SK-MEL-5 (cell line): ENCODE measurements at regions not wholly inside any gene's neighbourhood (a gene's known extent, or its start where the extent isn't known, plus 50 kb on each side); places are given as distances from the start of the nearest gene placed in this dataset.
"Not testable (repeated sequence)": the region's sequence is repeated elsewhere in the genome, so short reads cannot be mapped to it uniquely, and the experiment has no call there.

Source experiments
- DNase-seq: peaks from one replicate; pipeline ENCODE4 v3.0.0-alpha.2; 2016; ENCODE audit warnings: low read depth, low spot score
- in situ Hi-C: cut with HindIII; loops from 2 replicates; pipeline ENCODE4 v1.10.0; 2016; ENCODE audit warnings: low sequenced_read_pairs, high pct_unique_total_duplicates, low pct_unique_long_range_greater_than_20kb

DNA sequence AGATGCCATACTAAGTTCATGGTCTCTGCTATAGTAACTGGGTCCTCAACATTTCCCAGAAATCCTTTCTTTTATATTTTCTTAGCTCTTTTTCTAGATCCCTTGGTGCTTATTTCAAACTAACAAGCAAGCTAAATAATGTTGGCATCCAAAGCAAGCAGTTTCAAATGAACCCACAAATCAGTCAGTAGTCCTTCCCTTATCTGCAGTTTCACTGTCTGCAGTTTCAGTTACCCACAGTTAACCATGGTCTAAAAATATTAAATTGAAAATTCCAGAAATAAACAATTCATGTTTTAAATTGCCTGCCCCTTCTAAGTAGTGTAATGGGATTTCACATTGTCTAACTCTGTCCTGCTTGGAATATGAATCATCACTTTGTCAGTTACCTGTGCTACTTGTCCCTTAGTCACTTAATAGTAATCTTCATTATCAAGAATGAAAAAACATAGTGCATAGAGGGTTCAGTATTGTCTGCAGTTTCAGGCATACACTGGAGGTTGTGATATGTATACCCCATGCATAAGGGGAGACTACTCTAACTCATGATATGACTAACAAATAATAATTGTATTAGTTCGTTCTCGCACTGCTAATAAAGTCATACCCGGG is 633.7 kb downstream of the MECOM start:
- in situ Hi-C loops = no loop called here
- no peak for DNase-seq

- no peak for DNase-seq
- in situ Hi-C loops = no loop called here
Measured at GRCh38 chr3:169028716-169029115, 634.8 kb downstream of the MECOM start.

DNA sequence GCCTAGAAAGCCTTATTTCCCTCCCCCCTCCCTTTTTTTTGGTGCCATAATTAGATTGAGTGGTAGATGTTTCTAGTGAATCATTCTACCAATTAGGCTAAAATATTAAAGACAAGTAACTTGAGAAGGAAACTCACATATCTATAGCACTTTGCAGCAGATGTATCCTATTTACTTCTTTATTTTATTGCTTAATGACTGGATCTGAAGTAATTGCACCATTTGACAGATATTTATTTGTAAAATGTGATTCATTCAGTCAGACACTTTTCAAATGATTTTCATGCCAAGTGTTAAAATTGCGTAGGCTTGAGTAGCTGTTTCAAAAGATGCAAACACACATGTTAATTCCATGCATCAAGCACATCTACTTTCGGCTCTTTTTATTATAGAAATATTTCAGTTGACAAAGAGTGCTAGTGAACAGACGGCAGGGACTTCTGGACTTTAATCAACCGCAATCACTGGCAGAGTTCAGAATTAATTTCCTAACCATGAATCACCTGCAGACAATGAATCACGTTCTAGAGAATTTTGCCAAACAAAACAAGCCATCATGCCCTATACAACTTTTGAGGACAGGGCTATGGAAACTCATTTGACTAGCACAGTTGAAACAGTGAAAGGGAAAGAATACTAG is 636.8 kb downstream of the MECOM start:
- DNase-seq = no peak
- in situ Hi-C loops = no loop called here

- DNase-seq = no peak
- in situ Hi-C loops = no loop called here
Measured at GRCh38 chr3:169022457-169022856, 641.1 kb downstream of the MECOM start.

GRCh38 chr3:169020371-169020770 is 643.1 kb downstream of the MECOM start:
- in situ Hi-C loops = no loop called here
- DNase-seq = no peak

- in situ Hi-C loops = no loop called here
- DNase-seq = no peak
Measured at GRCh38 chr3:169009453-169009852, 654.1 kb downstream of the MECOM start.

DNA sequence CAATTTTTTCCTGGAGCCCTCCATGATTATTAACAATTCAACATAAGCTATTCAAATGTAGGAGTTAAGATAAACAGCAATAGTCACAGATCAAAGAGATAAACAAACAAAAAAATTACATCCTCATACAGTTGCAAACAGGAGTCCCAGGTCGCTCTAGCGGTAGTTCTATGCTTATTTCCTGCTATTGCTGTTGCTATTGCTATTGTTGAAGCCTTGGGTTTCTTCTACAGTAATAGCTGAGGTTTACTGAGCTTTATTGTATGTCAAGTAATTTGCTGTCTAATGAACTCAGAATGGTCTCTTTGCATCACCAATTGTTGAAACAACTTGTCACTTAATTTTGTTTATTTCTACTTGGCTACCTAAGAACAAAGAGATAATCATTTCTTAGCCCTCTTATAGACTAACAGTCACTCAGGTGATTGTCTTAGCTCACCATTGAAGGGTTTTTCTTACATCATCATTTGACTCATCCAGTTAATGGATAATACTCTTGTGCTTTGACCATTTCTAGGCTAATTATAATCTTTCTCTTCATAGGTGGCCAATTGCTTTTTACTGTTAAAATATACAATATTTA is 654.6 kb downstream of the MECOM start:
- in situ Hi-C loops = no loop called here
- DNase-seq = no peak

DNA sequence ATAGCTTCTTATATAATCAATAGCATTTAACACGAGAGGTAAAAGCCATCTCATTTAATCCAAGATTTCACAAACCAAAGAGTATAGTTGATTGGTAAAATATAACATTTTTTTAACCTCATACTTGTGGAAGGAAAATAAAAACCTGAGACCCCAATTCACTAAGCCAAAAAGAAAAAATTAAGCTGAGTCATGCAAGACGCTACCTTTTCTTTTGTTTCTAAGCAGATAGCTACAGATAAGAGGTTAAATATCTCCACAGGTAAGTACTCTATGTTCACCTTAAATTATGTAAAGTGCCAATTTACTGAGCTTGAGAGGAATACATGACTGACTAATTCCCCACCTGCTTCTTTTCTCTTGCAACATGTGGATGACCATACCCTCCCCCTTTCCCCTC is 656.4 kb downstream of the MECOM start:
- DNase-seq = no peak
- in situ Hi-C loops = no loop called here

- in situ Hi-C loops = not testable (repeated sequence)
Measured at GRCh38 chr3:169006398-169006797, 657.1 kb downstream of the MECOM start.

DNA sequence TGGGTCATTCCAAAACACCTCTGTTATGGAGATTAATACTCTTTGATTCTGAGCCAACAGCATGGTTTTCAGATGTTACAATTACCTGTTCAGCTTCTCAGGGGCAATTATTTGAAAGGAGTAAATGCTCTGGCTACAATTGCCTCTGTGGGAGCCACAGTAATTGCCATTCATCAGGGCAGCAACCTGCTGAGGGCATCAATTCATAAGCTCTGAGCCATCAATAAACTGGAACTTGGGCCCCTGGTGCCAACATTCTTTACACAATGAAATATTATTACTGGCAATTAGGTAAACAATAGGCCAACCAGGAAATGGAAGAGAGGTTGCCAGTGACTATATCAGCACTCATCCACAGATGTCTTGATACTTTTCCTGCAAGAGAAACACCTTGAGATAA is 660.8 kb downstream of the MECOM start:
- in situ Hi-C loops = no loop called here
- DNase-seq = no peak

More at GRCh38 chr3:169006398-169006797, 657.1 kb downstream of the MECOM start:
- not testable (repeated sequence) for DNase-seq

GRCh38 chr3:168998792-168999191 is 664.7 kb downstream of the MECOM start:
- in situ Hi-C loops = no loop called here
- DNase-seq = no peak

GRCh38 chr3:168997488-168997887 is 666.0 kb downstream of the MECOM start:
- in situ Hi-C loops = no loop called here
- no peak for DNase-seq

- in situ Hi-C loops = no loop called here
- DNase-seq = no peak
Measured at GRCh38 chr3:168996622-168997021, 666.9 kb downstream of the MECOM start.

DNA sequence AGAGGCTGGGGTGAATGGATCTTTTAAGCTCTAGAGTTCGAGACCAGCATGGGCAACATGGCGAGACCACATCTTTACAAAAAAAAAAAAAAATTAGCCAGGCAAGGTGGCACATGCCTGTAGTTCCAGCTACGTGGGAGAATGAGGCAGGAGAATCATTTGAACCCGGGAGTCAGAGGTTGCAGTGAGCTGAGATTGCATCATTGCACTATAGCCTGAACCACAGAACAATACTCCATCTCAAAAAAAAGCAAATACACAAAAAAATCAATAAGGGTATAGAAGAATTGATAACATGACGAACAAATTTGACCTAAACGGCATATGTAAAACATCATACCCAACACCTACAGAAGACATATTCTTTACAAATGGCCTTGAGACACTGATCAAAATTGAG is 668.4 kb downstream of the MECOM start:
- in situ Hi-C loops = no loop called here

DNA sequence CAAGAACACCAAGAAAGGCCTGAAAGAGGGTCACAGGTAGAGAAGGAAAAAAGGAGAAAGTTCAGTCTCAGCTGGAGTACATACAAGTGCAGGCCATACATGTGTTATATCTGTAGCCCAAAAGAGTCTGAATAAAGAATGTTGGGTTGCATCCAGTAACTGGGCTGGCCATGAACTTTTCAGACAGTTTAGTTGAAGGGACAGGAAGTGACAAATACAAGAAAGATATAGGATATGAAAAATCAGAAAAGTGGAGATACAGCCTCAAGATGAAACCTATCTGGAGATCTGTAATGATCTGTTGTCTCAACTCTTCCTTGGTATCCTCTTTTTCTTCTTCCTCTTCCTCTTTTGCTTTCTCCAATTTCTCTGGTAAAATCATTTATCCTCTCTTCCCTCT is 671.7 kb downstream of the MECOM start:
- no peak for DNase-seq
- in situ Hi-C loops = no loop called here

More for the DNA sequence above, 668.4 kb downstream of the MECOM start:
- no peak for DNase-seq

DNA sequence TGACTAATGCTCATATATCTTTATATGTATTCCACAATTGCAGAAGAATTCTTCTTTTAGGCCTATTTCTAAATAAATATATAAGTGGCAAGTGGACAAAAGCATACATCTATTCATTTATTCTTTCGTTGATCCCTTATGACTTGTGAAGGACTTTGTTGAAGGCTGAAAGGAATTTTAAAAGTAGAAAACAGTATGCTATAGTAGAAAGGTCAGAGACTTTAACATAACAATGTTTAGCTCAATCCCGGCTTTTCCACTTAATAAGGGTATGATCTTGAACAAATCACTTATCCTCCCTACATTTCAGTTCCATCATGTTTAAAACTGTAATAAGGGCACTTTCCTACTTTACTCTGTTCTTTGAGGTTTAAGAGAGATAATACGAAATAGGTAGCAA is 672.9 kb downstream of the MECOM start:
- in situ Hi-C loops = no loop called here
- DNase-seq = no peak

DNA sequence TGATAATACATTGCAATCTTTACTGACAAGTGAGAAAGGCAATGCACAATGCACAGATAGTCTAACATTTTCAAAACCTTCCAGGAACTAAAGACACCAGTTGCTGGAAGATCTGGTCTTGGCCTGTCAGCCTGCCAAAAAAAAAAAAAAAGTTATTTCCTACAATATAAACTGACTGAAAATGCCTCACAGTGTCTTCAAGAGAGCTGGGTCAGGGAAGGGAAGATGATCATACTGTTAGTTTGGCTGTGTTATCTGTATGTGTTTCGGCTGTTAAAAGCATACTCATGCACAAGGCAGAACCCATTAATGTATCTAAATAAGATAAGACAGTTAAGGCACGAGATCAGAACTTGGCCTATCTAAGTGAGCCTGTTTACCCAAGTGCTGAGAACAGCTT is 673.4 kb downstream of the MECOM start:
- in situ Hi-C loops = no loop called here
- DNase-seq = no peak

GRCh38 chr3:168989396-168989795 is 674.1 kb downstream of the MECOM start:
- DNase-seq = no peak
- in situ Hi-C loops = no loop called here

DNA sequence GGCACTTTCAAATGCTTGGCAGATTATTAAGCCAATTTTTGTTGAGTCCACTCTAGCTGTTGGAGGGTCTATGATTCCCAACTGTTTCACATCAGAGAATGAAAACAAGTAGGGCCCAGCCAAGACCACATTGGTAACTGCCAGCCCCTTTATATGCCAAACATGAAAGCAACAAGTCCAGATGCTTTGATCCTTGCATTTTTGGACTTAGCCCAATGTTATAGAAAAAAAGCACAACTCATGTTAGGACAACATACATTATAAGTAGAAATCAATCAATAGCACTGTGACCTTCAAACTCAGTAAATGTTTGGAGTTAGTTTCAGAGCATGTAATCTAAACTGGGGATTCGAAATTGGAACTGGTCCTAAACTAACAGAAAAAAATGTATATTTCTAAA is 674.7 kb downstream of the MECOM start:
- in situ Hi-C loops = no loop called here
- no peak for DNase-seq
